SIG-M5 treated with dmso at 0.1 percent for 504 hours (cell line): ENCODE measurements at regions not wholly inside any gene's neighbourhood (a gene's known extent, or its start where the extent isn't known, plus 50 kb on each side); places are given as distances from the start of the nearest gene placed in this dataset.
"Not testable (repeated sequence)": the region's sequence is repeated elsewhere in the genome, so short reads cannot be mapped to it uniquely, and the experiment has no call there.

Experiments used
- DNase-seq: peaks from one replicate; lab custom pipeline; 2025; ENCODE audit not compliant: unreplicated experiment; lab: John Stamatoyannopoulos, UW

DNA sequence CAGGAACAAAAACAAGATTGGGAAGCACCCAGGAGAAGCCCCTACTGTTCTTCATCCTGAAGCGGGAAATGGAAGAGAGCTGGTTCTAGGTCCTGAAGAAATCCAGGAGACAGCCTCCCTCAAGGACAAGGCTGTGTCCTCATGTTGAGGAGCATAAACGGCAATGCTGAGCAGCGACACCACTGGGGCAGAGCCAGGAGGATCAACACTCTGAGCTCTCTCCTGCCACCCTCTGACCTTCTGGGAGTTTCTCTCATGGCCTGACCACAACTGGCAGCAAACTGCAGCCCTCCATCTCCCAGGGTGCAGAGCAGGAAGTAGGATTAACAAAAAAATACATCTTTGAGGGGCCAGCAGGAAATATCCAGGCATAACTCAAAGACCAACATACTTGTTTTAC lies 1292.2 kb upstream of the TMEM132C start:
- no peak for DNase-seq

DNA sequence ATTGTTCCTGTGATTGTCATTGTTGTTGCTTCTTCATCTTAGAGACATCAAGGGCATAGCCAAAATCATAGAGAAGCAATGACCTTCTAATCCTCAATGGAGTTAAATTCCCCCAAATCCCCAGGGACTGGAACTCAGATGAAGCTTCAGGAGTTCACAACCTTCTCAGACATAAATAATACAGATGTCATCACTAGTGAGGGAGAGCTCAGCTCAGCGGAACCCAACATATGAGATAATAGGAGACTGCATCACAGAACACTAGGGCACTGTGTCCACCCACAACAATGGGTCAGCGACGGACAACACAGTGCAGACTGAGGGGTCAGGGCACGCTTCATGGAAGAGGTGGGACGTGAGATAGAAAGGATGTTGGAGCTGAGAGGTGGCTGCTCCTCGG lies 1290.4 kb upstream of the TMEM132C start:
- no peak for DNase-seq

DNA sequence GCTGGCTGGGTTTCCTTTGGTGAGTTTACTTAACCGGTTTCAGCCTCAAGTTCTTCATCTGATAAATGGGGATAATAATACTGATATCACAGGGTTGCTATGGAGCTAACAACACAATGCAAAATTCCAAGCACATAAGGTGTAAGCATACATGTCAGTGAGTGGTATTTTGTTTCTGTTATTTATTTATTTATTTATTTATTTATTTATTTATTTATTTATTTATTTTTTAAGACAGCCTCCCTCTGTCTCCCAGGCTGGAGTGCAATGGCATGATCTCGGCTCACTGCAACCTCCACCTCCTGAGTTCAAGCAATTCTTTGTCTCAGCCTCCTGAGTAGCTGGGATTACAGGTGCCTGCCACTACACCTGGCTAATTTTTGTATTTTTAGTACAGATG lies 1287.4 kb upstream of the TMEM132C start:
- not testable (repeated sequence) for DNase-seq

GRCh38 chr12:126982707-126983106 lies 1284.3 kb upstream of the TMEM132C start:
- DNase-seq = no peak

DNA sequence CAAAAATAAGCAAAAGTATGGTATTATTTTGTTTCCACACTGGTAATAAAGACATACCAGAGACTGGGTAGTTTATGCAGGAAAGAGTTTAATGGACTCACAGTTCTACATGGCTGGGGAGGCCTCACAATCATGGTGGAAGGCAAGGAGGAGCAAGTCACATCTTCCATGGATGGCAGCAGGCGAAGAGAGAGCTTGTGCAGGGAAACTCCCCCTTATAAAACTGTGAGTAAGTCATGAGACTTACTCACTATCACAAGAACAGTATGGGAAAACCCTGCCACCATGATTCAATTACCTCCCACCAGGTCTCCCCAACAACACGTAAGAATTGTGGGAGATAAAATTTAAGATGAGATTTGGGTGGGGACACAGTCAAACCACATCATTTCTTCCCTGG lies 1283.2 kb upstream of the TMEM132C start:
- not testable (repeated sequence) for DNase-seq

DNA sequence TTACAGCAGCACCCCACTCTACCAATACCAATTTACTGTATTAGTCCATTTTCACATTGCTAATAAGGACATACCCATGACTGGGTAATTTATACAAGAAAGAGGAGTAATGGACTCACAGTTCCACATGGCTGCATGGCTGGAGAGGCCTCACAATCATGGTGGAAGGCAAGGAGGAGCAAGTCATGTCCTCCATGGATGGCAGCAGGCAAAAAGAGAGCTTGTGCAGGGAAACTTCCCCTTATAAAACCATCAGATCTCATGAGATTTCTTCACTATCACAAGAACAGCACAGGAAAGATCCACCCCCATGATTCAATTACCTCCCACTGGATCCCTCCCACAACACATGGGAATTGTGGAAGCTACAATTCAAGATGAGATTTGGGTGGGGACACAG lies 1281.3 kb upstream of the TMEM132C start:
- DNase-seq = not testable (repeated sequence)

DNA sequence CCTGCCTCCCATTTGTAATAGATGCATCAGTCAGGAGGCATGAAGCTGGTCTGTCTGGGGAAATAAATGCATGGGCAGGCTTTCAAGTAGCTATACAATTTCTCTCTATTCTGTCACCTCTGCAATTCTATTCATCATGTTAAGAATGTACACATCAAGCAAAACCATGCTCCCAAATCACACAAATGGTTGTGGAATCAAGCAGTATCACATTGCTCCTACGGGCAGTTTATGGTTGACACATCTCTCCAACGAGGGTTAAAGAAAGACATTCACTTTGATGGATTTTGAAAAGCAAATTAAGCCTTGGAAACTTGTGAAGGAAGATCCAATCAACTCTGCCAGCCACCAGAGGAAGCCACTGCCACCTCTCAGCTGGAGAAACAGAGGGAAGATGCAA lies 1277.4 kb upstream of the TMEM132C start:
- DNase-seq = no peak

DNA sequence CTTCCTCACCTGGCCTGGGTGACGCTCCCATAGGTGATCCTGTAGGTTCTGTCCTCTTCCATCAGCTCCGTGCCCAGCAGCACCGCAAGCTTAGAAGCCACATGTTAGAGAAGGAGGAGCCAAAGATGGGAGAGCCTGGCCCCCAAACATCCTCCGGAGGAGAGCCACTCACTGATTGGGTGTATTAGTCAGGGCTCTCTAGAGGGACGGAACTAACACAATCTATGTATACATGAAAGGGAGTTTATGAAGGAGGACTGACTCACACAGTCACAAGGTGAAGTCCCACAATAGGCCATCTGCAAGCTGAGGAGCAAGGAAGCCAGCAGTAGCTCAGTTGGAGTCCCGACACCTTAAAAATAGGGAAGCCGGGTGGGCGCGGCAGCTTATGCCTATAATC lies 1273.1 kb upstream of the TMEM132C start:
- no peak for DNase-seq

DNA sequence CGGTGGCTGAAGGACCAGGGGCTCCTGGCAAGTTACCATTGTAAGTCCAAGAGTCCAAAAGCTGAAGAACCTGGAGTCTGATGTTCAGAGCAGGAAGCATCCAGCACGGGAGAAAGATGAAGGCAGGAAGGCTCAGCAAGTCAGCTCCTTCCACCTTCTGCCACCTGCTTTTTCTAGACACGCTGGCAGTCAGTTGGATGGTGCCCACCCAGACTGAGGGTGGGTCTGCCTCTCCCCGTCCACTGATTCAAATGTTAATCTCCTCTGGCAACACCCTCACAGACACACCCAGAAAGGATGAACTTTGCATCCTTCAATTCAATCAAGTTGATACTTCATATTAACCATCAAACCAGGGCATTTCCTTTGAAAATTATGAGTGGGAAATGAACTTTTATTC lies 1272.4 kb upstream of the TMEM132C start:
- no peak for DNase-seq

DNA sequence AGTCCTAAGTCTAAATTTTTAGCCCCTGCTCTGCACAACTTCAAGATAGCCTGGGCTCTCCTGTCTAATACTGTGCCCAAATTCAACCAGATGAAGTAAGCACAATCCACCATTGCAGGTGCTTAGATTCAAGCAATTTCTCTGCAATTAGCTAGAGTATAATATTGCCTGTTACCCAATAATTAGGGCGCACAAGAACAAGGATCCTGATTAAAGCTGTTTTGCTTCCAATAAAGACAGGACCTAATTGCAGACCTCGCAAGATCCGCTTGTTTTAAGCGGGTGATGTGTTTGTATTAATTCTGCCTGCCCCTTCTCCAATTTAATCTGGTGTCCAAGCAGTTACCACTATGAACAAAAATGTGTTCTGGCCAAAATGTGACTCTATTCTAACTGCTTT lies 1268.9 kb upstream of the TMEM132C start:
- DNase-seq = no peak

DNA sequence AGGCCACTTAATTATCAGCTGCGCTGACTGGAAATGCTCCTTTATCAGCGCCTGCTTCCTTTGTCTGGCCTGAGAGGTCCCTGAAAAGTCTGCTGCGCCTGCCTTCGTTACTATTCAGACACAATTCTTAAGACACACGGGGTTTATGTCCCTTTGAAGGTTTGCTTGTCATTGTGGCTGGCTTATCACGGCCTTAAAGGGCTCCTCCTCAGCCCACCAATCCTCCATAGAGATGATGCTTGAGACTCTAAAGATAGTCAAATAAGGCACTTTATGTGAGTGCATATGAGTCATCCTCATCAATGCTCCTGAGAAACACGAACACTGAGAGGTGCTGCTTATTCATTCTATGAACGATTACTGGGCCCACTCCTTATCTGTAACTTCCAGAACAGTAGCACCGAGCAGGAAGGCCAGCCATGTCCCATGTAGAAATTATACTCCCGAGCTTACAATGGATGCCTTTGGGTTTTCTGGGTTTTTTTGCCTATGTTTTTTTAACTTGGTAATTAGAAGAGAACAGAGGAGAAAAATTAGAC lies 1268.2 kb upstream of the TMEM132C start:
- DNase-seq = no peak

DNA sequence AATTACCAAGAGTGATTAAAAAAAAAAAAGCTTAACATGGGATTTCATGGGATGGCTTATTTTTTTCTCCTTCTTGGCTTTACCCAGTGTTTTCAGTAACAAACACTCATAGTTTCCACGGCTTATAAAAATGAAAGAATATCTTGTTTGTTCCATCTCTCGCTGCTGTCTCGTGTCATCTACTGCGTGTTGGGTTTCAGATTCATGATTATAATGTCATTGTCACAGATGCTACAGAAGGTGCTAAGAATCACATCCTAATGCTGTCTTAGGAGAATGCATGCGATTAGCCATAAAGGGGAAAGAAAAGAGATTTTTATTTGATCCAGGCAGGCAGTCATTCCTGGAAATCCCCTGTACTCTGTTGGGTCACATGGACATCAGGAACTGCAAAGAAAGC lies 1267.6 kb upstream of the TMEM132C start:
- no peak for DNase-seq

- DNase-seq = no peak
Measured at GRCh38 chr12:127005406-127005805, 1261.6 kb upstream of the TMEM132C start.

- DNase-seq = no peak
Measured at GRCh38 chr12:127006972-127007371, 1260.0 kb upstream of the TMEM132C start.

- DNase-seq = no peak
Measured at GRCh38 chr12:127008755-127009403, 1258.1 kb upstream of the TMEM132C start.

- DNase-seq = no peak
Measured at GRCh38 chr12:127012109-127012508, 1254.9 kb upstream of the TMEM132C start.

DNA sequence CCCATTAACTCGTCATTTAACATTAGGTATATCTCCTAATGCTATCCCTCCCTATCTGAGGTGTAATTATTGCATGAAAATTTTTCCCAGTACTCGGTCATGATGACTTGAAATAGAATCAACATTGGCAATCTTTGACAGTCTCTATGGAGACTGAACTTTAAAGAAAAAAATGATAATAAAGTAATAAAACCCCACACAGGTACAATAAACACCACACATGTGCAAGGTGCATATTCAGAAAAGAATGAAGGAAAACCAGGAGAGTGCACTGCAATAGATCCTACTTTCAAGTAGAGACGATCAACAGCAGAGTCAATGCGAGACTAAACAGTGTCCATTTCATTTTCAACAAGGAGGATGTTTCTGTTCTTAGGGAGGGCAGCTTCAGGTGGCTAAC lies 1253.8 kb upstream of the TMEM132C start:
- DNase-seq = no peak

GRCh38 chr12:127014079-127014478 lies 1252.9 kb upstream of the TMEM132C start:
- DNase-seq = no peak

- DNase-seq = no peak
Measured at GRCh38 chr12:127024791-127025190, 1242.2 kb upstream of the TMEM132C start.

- DNase-seq = no peak
Measured at GRCh38 chr12:127025545-127025944, 1241.4 kb upstream of the TMEM132C start.

DNA sequence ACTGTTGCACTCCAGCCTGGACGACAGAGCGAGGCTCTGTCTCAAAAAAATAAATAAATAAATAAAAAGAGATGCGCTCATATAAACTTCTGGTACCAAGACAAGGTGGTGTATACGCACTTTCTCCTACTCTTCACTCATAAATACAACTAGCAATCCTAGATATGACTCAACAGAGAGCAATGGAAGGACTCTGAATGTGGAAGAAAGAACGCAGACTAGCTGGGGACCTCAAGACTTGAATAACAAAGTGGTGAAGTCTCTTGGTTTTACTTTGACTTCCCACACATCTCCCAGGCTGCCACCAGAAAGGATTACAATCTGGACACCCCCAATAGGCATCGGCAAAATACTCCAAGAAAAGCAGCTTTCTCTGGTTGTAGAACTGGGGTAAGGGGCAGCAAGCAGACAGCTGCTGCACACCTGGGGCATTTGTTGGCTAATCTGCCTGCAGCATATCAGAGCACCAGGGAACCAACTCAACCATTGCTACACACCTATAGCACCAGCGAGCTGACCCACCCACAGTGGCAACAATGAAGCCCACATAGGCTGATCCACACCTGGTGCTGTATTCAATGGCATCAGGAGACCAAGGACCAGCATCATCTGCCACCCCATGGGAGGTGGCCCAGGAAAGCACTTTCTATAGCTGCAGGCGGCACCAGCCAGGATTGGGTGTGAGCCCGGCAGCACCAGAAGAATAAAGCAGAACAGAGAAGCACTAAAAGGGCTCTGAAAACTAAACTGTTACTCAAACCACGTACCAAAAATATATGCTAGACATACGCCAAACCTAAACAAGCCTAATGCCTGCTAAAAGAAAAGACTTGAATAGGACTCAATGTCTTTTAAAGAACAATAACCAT lies 1231.7 kb upstream of the TMEM132C start:
- no peak for DNase-seq

DNA sequence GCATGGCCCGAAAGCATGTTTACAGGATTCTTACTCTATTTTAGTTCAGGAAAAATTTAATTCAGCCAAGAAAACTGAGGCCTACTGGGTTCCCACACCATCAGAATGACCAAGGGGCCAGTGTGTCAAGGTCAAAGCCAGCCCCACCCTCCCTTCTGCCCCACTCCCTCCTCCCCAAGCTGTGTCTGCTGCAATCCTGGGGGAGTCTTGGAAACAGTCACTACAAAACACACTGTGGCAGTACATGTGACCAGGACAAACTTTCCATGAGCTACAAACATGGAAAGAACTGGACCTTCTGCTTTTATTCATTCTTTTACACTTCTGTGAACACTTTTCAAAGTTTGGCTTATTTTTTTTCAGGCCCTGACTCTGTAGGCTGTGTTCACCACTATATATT lies 1228.8 kb upstream of the TMEM132C start:
- no peak for DNase-seq
